HEK293 (cell line): ENCODE measurements at regions not wholly inside any gene's neighbourhood (a gene's known extent, or its start where the extent isn't known, plus 50 kb on each side); places are given as distances from the start of the nearest gene placed in this dataset.

Experiments used
- CTCF ChIP-seq: fragments of 450-650 bp; formaldehyde crosslinking; IDR thresholded peaks from 2 replicates; pipeline ENCODE4 v1.5.1; 2016; ENCODE audit warnings: missing biosample characterization, missing genetic modification characterization
- HOXD13 ChIP-seq: sonication (generic); formaldehyde crosslinking; IDR thresholded peaks from 2 replicates; pipeline ENCODE4 v1.8.0; 2022; ENCODE audit warnings: missing genetic modification reagents, borderline replicate concordance
- KLF9 ChIP-seq: fragments of 450-650 bp; formaldehyde crosslinking; IDR thresholded peaks from 2 replicates; pipeline ENCODE4 v1.5.1; 2016; ENCODE audit warnings: missing biosample characterization, missing genetic modification characterization, low read depth
- TCF7L2 ChIP-seq: IDR thresholded peaks from 2 replicates; pipeline ENCODE4 v1.6.1; 2011; ENCODE audit warnings: low read depth, mild to moderate bottlenecking, inconsistent platforms, low read length, moderate library complexity, borderline replicate concordance
- YY1 ChIP-seq: fragments of 450-650 bp; formaldehyde crosslinking; IDR thresholded peaks from 2 replicates; pipeline ENCODE4 v1.5.1; 2018; ENCODE audit warnings: missing biosample characterization, missing genetic modification characterization
- ZNF112 ChIP-seq: fragments of 450-650 bp; formaldehyde crosslinking; IDR thresholded peaks from 2 replicates; pipeline ENCODE4 v1.5.0; 2017; ENCODE audit warnings: missing biosample characterization, missing genetic modification characterization
- ZNF133 ChIP-seq: fragments of 450-650 bp; formaldehyde crosslinking; IDR thresholded peaks from 2 replicates; pipeline ENCODE4 v1.5.1; 2016; ENCODE audit warnings: missing biosample characterization, missing genetic modification characterization
- ZNF391 ChIP-seq: fragments of 450-650 bp; formaldehyde crosslinking; IDR thresholded peaks from 2 replicates; pipeline ENCODE4 v1.5.1; 2016; ENCODE audit warnings: low read depth, missing biosample characterization, missing genetic modification characterization, borderline replicate concordance
- ZNF416 ChIP-seq: fragments of 450-650 bp; formaldehyde crosslinking; IDR thresholded peaks from 2 replicates; pipeline ENCODE4 v1.5.1; 2016; ENCODE audit warnings: missing biosample characterization, missing genetic modification characterization
- ZNF707 ChIP-seq: fragments of 450-650 bp; formaldehyde crosslinking; IDR thresholded peaks from 2 replicates; pipeline ENCODE4 v1.5.1; 2016; ENCODE audit warnings: missing biosample characterization, missing genetic modification characterization
- ZSCAN4 ChIP-seq: fragments of 450-650 bp; formaldehyde crosslinking; IDR thresholded peaks from 2 replicates; pipeline ENCODE4 v1.5.1; 2017; ENCODE audit warnings: missing biosample characterization, missing genetic modification characterization
- TF ChIP-seq, protein P1 (sequence below): fragments of 450-650 bp; formaldehyde crosslinking; optimal IDR thresholded peaks from 2 replicates; pipeline ENCODE3; 2016; ENCODE audit warnings: missing biosample characterization, mild to moderate bottlenecking, missing genetic modification characterization

DNA sequence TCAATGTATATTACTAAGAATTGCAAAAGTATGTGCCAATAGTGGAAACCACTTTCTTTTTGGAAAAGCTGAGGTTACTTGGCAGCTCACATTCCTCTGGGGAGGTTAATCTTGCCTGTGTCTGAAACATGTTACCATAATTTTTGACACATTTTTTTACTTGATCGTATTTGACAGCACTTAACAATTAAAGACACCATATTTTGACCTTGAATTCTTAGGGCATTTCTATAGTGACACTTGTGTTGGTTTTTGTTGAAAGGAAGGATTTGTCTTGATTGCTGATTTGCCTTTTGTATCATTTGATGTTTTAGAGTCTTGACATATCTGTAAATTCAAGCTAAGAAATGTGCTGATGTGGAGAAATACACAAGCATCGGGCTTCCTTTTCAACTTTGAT is 2135.5 kb downstream of the PCDH7 start:
- no peak for TF ChIP-seq ZSCAN4 (tag by site-specific recombination)
- no peak for TF ChIP-seq YY1
- TF ChIP-seq CTCF (tag by site-specific recombination), result no peak
- TF ChIP-seq, protein P1, sequence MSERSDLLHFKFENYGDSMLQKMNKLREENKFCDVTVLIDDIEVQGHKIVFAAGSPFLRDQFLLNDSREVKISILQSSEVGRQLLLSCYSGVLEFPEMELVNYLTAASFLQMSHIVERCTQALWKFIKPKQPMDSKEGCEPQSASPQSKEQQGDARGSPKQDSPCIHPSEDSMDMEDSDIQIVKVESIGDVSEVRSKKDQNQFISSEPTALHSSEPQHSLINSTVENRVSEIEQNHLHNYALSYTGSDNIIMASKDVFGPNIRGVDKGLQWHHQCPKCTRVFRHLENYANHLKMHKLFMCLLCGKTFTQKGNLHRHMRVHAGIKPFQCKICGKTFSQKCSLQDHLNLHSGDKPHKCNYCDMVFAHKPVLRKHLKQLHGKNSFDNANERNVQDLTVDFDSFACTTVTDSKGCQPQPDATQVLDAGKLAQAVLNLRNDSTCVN (tag by site-specific recombination), result no peak
- no peak for TF ChIP-seq ZNF391 (tag by site-specific recombination)
- TF ChIP-seq ZNF112 (tag by site-specific recombination), result no peak
- no peak for TF ChIP-seq ZNF707 (tag by site-specific recombination)
- no peak for TF ChIP-seq TCF7L2
- no peak for TF ChIP-seq KLF9 (tag by site-specific recombination)
- TF ChIP-seq ZNF133 (tag by site-specific recombination), result no peak
- TF ChIP-seq HOXD13 (CRISPR knock-in tag), result no peak
- TF ChIP-seq ZNF416 (tag by site-specific recombination), result no peak
